H1 (cell line): ENCODE measurements at regions not wholly inside any gene's neighbourhood (a gene's known extent, or its start where the extent isn't known, plus 50 kb on each side); places are given as distances from the start of the nearest gene placed in this dataset.

Source experiments
- CTCF ChIA-PET: fragments of 300-600 bp; sonication (Branson Sonifier 250); formaldehyde crosslinking; loops from one replicate; lab custom pipeline; 2021; ENCODE audit not compliant: partially characterized antibody; lab: Charles Lee
- POLR2A ChIA-PET: fragments of 300-600 bp; sonication (Branson Sonifier 250); formaldehyde crosslinking; loops from one replicate; lab custom pipeline; 2021; ENCODE audit warnings: inconsistent platforms; ENCODE audit not compliant: partially characterized antibody; lab: Charles Lee
- DNase-seq, 2 experiments: peaks; one replicate each; pipeline versions ENCODE4 v3.0.0 to v3.0.0-alpha.2; 2010 to 2022; ENCODE audit warnings: low spot score in 2 of 2, low read depth in 1 of 2, mixed read lengths in 1 of 2
- FAIRE-seq: peaks from 2 replicates; lab custom pipeline; 2011; peaks lifted over from hg19 to GRCh38; lab: Jason Lieb, UNC
- H2AFZ ChIP-seq: 2 replicates; pipeline ENCODE4 v1.8.1; 2012; ENCODE audit warnings: low read length, inconsistent platforms
- H2AK5ac ChIP-seq: 2 replicates; pipeline ENCODE4 v1.6.1; 2013; ENCODE audit warnings: low read depth, low read length
- H2BK120ac ChIP-seq: replicated peaks from 2 replicates; pipeline ENCODE3; 2013; ENCODE audit warnings: low read depth, low read length, inconsistent platforms
- H2BK12ac ChIP-seq: 2 replicates; pipeline ENCODE4 v1.6.1; 2013; ENCODE audit warnings: low read depth, low read length
- H2BK15ac ChIP-seq: 2 replicates; pipeline ENCODE4 v1.6.1; 2013; ENCODE audit warnings: low read length
- H2BK20ac ChIP-seq: 2 replicates; pipeline ENCODE4 v1.6.1; 2013; ENCODE audit warnings: low read length
- H2BK5ac ChIP-seq: 2 replicates; pipeline ENCODE4 v1.6.1; 2013; ENCODE audit warnings: low read depth, low read length
- H3K14ac ChIP-seq: 2 replicates; pipeline ENCODE4 v1.6.1; 2013; ENCODE audit warnings: inconsistent platforms; ENCODE audit not compliant: insufficient read length
- H3K18ac ChIP-seq: 2 replicates; pipeline ENCODE4 v1.6.1; 2013; ENCODE audit warnings: low read length; ENCODE audit errors: extremely low read depth
- H3K23ac ChIP-seq: 2 replicates; pipeline ENCODE4 v1.6.1; 2013; ENCODE audit warnings: inconsistent platforms; ENCODE audit not compliant: insufficient read length
- H3K23me2 ChIP-seq: 2 replicates; pipeline ENCODE4 v1.6.1; 2013; ENCODE audit warnings: low read depth, low read length
- H3K27ac ChIP-seq: 2 replicates; pipeline ENCODE4 v1.6.1; 2011; ENCODE audit warnings: low read depth, low read length, inconsistent platforms
- H3K27me3 ChIP-seq, 4 experiments: replicated peaks in 1 of 4; 1 replicate in 1 of 4; 2 replicates in 3 of 4; pipeline versions ENCODE4 v1.6.1 to v1.8.1; 2011 to 2013; ENCODE audit warnings: low read length in 3 of 4, mild to moderate bottlenecking in 3 of 4, inconsistent platforms in 2 of 4, mixed read lengths in 2 of 4, moderate library complexity in 1 of 4; ENCODE audit not compliant: control insufficient read depth in 3 of 4, insufficient read depth in 3 of 4; ENCODE audit errors: extremely low read depth in 1 of 4
- H3K36me3 ChIP-seq, 4 experiments: 2 replicates each; pipeline versions ENCODE4 v1.6.1 to v1.8.1; 2011 to 2013; ENCODE audit warnings: mild to moderate bottlenecking in 4 of 4, low read length in 3 of 4, moderate library complexity in 2 of 4, control low read depth in 1 of 4, inconsistent platforms in 1 of 4; ENCODE audit not compliant: insufficient read depth in 4 of 4, control insufficient read depth in 2 of 4
- H3K4ac ChIP-seq: replicated peaks from 2 replicates; pipeline ENCODE3; 2013; ENCODE audit warnings: low read length, low read depth, mixed read lengths, inconsistent platforms; ENCODE audit not compliant: insufficient read length
- H3K4me1 ChIP-seq, 4 experiments: replicated peaks in 1 of 4; 1 replicate in 1 of 4; 2 replicates in 3 of 4; pipeline versions ENCODE4 v1.6.1 to v1.8.1; 2011 to 2013; ENCODE audit warnings: low read length in 3 of 4, inconsistent platforms in 2 of 4, mixed read lengths in 1 of 4; ENCODE audit not compliant: insufficient read depth in 4 of 4, control insufficient read depth in 3 of 4
- H3K4me2 ChIP-seq, 2 experiments: 2 replicates each; pipeline versions ENCODE4 v1.6.1 to v1.8.1; 2011 to 2013; ENCODE audit warnings: low read depth in 2 of 2, low read length in 2 of 2, control low read depth in 1 of 2, inconsistent platforms in 1 of 2, mild to moderate bottlenecking in 1 of 2; ENCODE audit not compliant: insufficient read depth in 1 of 2
- H3K4me3 ChIP-seq, 4 experiments: fragments of 200-600, 300-600 bp in 1 of 4; sonication (generic), shearing (Covaris generic), sonication (Bioruptor Twin) in 1 of 4; 2 replicates each; pipeline versions ENCODE4 v1.5.1 to v1.8.1; 2011 to 2016; ENCODE audit warnings: low read length in 4 of 4, low read depth in 3 of 4, control low read depth in 2 of 4, inconsistent platforms in 2 of 4, mild to moderate bottlenecking in 2 of 4, mixed read lengths in 1 of 4, moderate library complexity in 1 of 4; ENCODE audit not compliant: insufficient read depth in 2 of 4; ENCODE audit errors: extremely low read depth in 1 of 4
- H3K56ac ChIP-seq: replicated peaks from 2 replicates; pipeline ENCODE3; 2013; ENCODE audit warnings: low read depth, mild to moderate bottlenecking, mixed read lengths, low read length, inconsistent platforms; ENCODE audit not compliant: insufficient read length
- H3K79me1 ChIP-seq: 2 replicates; pipeline ENCODE4 v1.6.1; 2013; ENCODE audit warnings: low read depth, low read length, control low read depth
- H3K79me2 ChIP-seq, 2 experiments: 2 replicates each; pipeline versions ENCODE4 v1.6.1 to v1.8.1; 2012 to 2013; ENCODE audit warnings: low read length in 2 of 2, mild to moderate bottlenecking in 2 of 2, inconsistent platforms in 1 of 2; ENCODE audit not compliant: insufficient read depth in 2 of 2, control insufficient read depth in 1 of 2
- H3K9ac ChIP-seq, 4 experiments: replicated peaks in 1 of 4; 1 replicate in 1 of 4; 2 replicates in 3 of 4; pipeline versions ENCODE4 v1.6.1 to v1.8.1; 2011 to 2013; ENCODE audit warnings: low read depth in 3 of 4, low read length in 3 of 4, control low read depth in 2 of 4, mild to moderate bottlenecking in 2 of 4, moderate library complexity in 2 of 4, inconsistent platforms in 1 of 4; ENCODE audit errors: extremely low read depth in 1 of 4
- H3K9me3 ChIP-seq, 2 experiments: 2 replicates each; pipeline versions ENCODE4 v1.6.1 to v1.8.1; 2012 to 2013; ENCODE audit warnings: mild to moderate bottlenecking in 2 of 2, moderate library complexity in 2 of 2, control low read depth in 1 of 2, inconsistent platforms in 1 of 2, low read depth in 1 of 2, low read length in 1 of 2, mixed read lengths in 1 of 2; ENCODE audit not compliant: insufficient read depth in 2 of 2
- H4K20me1 ChIP-seq, 2 experiments: replicated peaks in 1 of 2; 2 replicates each; pipeline versions ENCODE3 to v1.8.1; 2011 to 2013; ENCODE audit warnings: inconsistent platforms in 2 of 2, low read length in 2 of 2, mild to moderate bottlenecking in 1 of 2; ENCODE audit not compliant: insufficient read depth in 2 of 2, control insufficient read depth in 1 of 2
- H4K5ac ChIP-seq: 2 replicates; pipeline ENCODE4 v1.6.1; 2013; ENCODE audit warnings: low read length, low read depth, mixed read lengths, inconsistent platforms; ENCODE audit not compliant: insufficient read length
- H4K8ac ChIP-seq: 2 replicates; pipeline ENCODE4 v1.8.0; 2013; ENCODE audit warnings: mild to moderate bottlenecking, moderate library complexity, low read length, inconsistent platforms; ENCODE audit not compliant: insufficient read depth; ENCODE audit errors: extremely low read depth
- H4K91ac ChIP-seq: replicated peaks from 2 replicates; pipeline ENCODE3; 2013; ENCODE audit warnings: low read length, mixed read lengths, inconsistent platforms; ENCODE audit not compliant: insufficient read length
- RNF2 ChIP-seq: fragments of 200-900, 300-1000 bp; sonication (generic); IDR thresholded peaks from 2 replicates; pipeline ENCODE4 v1.7.1; 2016; ENCODE audit warnings: borderline replicate concordance, low read depth, mild to moderate bottlenecking, antibody characterized with exemption, low read length; ENCODE audit not compliant: poor library complexity, severe bottlenecking; ENCODE audit errors: missing control alignments
- TCF12 ChIP-seq: IDR thresholded peaks from 2 replicates; pipeline ENCODE4 v1.6.1; 2011; ENCODE audit warnings: low read depth, mild to moderate bottlenecking, low read length
- WGBS, 2 experiments: shearing (Covaris generic) in 1 of 2; methylation state at CpG; one replicate each; pipeline versions ENCODE4 v1.1.6 to v1.1.7; 2013 to 2015; ENCODE audit warnings: low lambda C conversion rate in 2 of 2, mixed read lengths in 2 of 2, inconsistent platforms in 1 of 2, low coverage in 1 of 2, missing lambda C conversion rate in 1 of 2; ENCODE audit not compliant: insufficient replicate concordance in 2 of 2, insufficient coverage in 1 of 2, insufficient read length in 1 of 2; ENCODE audit errors: extremely low coverage in 1 of 2, missing lambda C conversion rate in 1 of 2; 5-methylcytosine and 5-hydroxymethylcytosine counted together

DNA sequence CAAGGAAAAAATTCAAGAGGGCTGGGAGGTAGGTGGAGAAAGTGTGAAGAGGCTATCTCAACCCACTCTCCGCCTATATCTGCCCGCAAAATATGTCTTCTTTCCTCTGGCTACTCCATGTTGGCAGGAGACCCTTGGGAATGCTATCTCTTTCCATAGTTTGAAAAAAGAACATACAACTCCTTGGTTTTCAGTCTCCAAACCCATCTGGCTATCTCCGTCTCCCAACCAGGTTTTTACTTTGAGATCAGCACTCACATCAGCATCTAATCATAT, 109.9 kb upstream of the IFNE start:
- Histone ChIP-seq H3K79me1 (no peaks in the 10 kb centered on the region), H3K27ac (no peak overlapping the region), H3K23ac (no peak overlapping the region), H2AK5ac (no peak overlapping the region), H2BK5ac (no peak overlapping the region), H3K36me3 (no peaks in the 10 kb centered on the region), H4K5ac (no peak overlapping the region), H2AFZ (no peak overlapping the region), H3K4me3 (no peak overlapping the region), H4K8ac (no peak overlapping the region), H4K91ac (no peak overlapping the region), H3K9me3 (no peaks in the 10 kb centered on the region), H3K56ac (no peak overlapping the region), H2BK120ac (peak overlapping the region; percentile 4), H3K23me2 (no peaks in the 10 kb centered on the region), H3K9ac (no peak overlapping the region), H3K18ac (peak overlapping the region; percentile 40; the same call in 1 of the 2 replicates), H2BK12ac (no peak overlapping the region), H3K14ac (no peak overlapping the region), H3K79me2 (no peaks in the 10 kb centered on the region), H4K20me1 (no peaks in the 10 kb centered on the region), H3K4ac (no peak overlapping the region), H3K27me3 (no peaks in the 10 kb centered on the region), H3K4me1 (peaks cover 0 to 7% (median 0%) of the 10 kb centered on the region in 4 experiments; a peak in 2 of 7 replicates), H2BK20ac (no peak overlapping the region), H2BK15ac (no peak overlapping the region), H3K4me2 (no peak overlapping the region)
- CTCF ChIA-PET = no interaction called here
- DNase-seq (no peak), FAIRE-seq (no peak)
- POLR2A ChIA-PET = no interaction called here
- WGBS, 2 experiments = 84% methylated on average over 3 of the region's 3 CpGs; no CpG with 5 or more reads in 1 of the 2 experiments
- TF ChIP-seq TCF12 (no peak), RNF2 (no peak)
